Liver (tissue), 8 donors: ENCODE measurements at regions not wholly inside any gene's neighbourhood (a gene's known extent, or its start where the extent isn't known, plus 50 kb on each side); places are given as distances from the start of the nearest gene placed in this dataset.
A peak's percentile ranks its signal among the peaks of the same experiment; 100 is the strongest.
"Not testable (repeated sequence)": the region's sequence is repeated elsewhere in the genome, so short reads cannot be mapped to it uniquely, and the experiment has no call there.

ENCODE experiments used
- DNase-seq: peaks from one replicate; pipeline ENCODE4 v3.0.0-alpha.2; 2017; ENCODE audit warnings: low spot score
- H3K27ac ChIP-seq, 2 donors: one replicate each; pipeline ENCODE4 v1.7.0; 2013; ENCODE audit warnings: inconsistent platforms in 2 of 2, low read length in 2 of 2, control low read depth in 1 of 2, low read depth in 1 of 2, mild to moderate bottlenecking in 1 of 2
- H3K27me3 ChIP-seq, 4 donors: one replicate each; pipeline versions ENCODE4 v1.6.1 to v1.7.0; 2013; ENCODE audit warnings: low read length in 3 of 4, inconsistent platforms in 1 of 4, mild to moderate bottlenecking in 1 of 4, moderate library complexity in 1 of 4; ENCODE audit not compliant: control insufficient read depth in 4 of 4, insufficient read depth in 4 of 4
- H3K36me3 ChIP-seq, 4 donors: one replicate each; pipeline versions ENCODE4 v1.6.1 to v1.7.0; 2013; ENCODE audit warnings: low read length in 3 of 4, mild to moderate bottlenecking in 3 of 4, low read depth in 1 of 4, moderate library complexity in 1 of 4; ENCODE audit not compliant: control insufficient read depth in 4 of 4, insufficient read depth in 3 of 4
- H3K4me1 ChIP-seq, 4 donors: one replicate each; pipeline versions ENCODE4 v1.6.1 to v1.7.0; 2013; ENCODE audit warnings: low read length in 3 of 4, mild to moderate bottlenecking in 3 of 4, moderate library complexity in 1 of 4; ENCODE audit not compliant: control insufficient read depth in 4 of 4, insufficient read depth in 4 of 4
- H3K4me3 ChIP-seq, 3 donors: one replicate each; pipeline versions ENCODE4 v1.6.1 to v1.7.0; 2013; ENCODE audit warnings: low read length in 3 of 3, control low read depth in 1 of 3, low read depth in 1 of 3, mild to moderate bottlenecking in 1 of 3
- H3K9ac ChIP-seq, 2 donors: one replicate each; pipeline ENCODE4 v1.7.0; 2013; ENCODE audit warnings: low read length in 2 of 2, mild to moderate bottlenecking in 2 of 2, moderate library complexity in 2 of 2, control low read depth in 1 of 2, low read depth in 1 of 2
- H3K9me3 ChIP-seq, 4 donors: one replicate each; pipeline versions ENCODE4 v1.6.1 to v1.7.0; 2013; ENCODE audit warnings: low read length in 3 of 4; ENCODE audit not compliant: control insufficient read depth in 4 of 4
- EGR1 ChIP-seq, 2 donors: IDR thresholded peaks; 2 replicates each; pipeline ENCODE4 v1.6.1; 2016 to 2018; ENCODE audit warnings: antibody characterized with exemption in 2 of 2, low read depth in 2 of 2
- FOXA1 ChIP-seq: IDR thresholded peaks from 2 replicates; pipeline ENCODE4 v1.6.1; 2016; ENCODE audit warnings: antibody characterized with exemption
- FOXA2 ChIP-seq: IDR thresholded peaks from 2 replicates; pipeline ENCODE4 v1.6.1; 2016; ENCODE audit warnings: antibody characterized with exemption
- GABPA ChIP-seq, 2 donors: IDR thresholded peaks in 1 of 2; conservative IDR thresholded peaks in 1 of 2; 2 replicates each; pipeline ENCODE4 v1.6.1; 2016; ENCODE audit warnings: antibody characterized with exemption in 2 of 2, mild to moderate bottlenecking in 1 of 2, moderate library complexity in 1 of 2
- HNF4A ChIP-seq, 2 donors: conservative IDR thresholded peaks; 2 replicates each; pipeline ENCODE4 v1.6.1; 2016; ENCODE audit warnings: antibody characterized with exemption in 2 of 2, mild to moderate bottlenecking in 2 of 2
- HNF4G ChIP-seq: IDR thresholded peaks from 2 replicates; pipeline ENCODE4 v1.6.1; 2016; ENCODE audit warnings: antibody characterized with exemption
- JUND ChIP-seq, 2 donors: IDR thresholded peaks; 2 replicates each; pipeline ENCODE4 v1.6.1; 2016; ENCODE audit warnings: antibody characterized with exemption in 2 of 2
- NR2F2 ChIP-seq: IDR thresholded peaks from 2 replicates; pipeline ENCODE4 v1.6.1; 2016; ENCODE audit warnings: antibody characterized with exemption
- RAD21 ChIP-seq, 2 donors: IDR thresholded peaks; 2 replicates each; pipeline ENCODE4 v1.6.1; 2016; ENCODE audit warnings: antibody characterized with exemption in 2 of 2, mild to moderate bottlenecking in 2 of 2
- RXRA ChIP-seq, 2 donors: IDR thresholded peaks; 2 replicates each; pipeline ENCODE4 v1.6.1; 2017 to 2018; ENCODE audit warnings: antibody characterized with exemption in 2 of 2, mild to moderate bottlenecking in 1 of 2
- SP1 ChIP-seq: IDR thresholded peaks from 2 replicates; pipeline ENCODE4 v1.6.1; 2018; ENCODE audit warnings: antibody characterized with exemption, mild to moderate bottlenecking
- TAF1 ChIP-seq: conservative IDR thresholded peaks from 2 replicates; pipeline ENCODE4 v1.6.1; 2016; ENCODE audit warnings: antibody characterized with exemption, mild to moderate bottlenecking
- YY1 ChIP-seq: IDR thresholded peaks from 2 replicates; pipeline ENCODE4 v1.6.1; 2016; ENCODE audit warnings: antibody characterized with exemption, mild to moderate bottlenecking
- WGBS: extraction: QIAGEN DNeasy Blood & Tissue Kit; methylation state at CpG from one replicate; pipeline ENCODE4 v1.1.7; 2013; 5-methylcytosine and 5-hydroxymethylcytosine counted together
- TF ChIP-seq, protein P1 (sequence below): IDR thresholded peaks from 2 replicates; pipeline ENCODE4 v1.6.1; 2016; ENCODE audit warnings: antibody characterized with exemption
- TF ChIP-seq, protein P2 (sequence below): IDR thresholded peaks from 2 replicates; pipeline ENCODE4 v1.6.1; 2016; ENCODE audit warnings: antibody characterized with exemption
- TF ChIP-seq, protein P3 (sequence below): IDR thresholded peaks from 2 replicates; pipeline ENCODE4 v1.6.1; 2016; ENCODE audit warnings: antibody characterized with exemption
- TF ChIP-seq, protein P4 (sequence below): fragments of 150-350 bp; IDR thresholded peaks from 2 replicates; pipeline ENCODE4 v1.5.1; 2017; ENCODE audit warnings: improper control_type of control experiment, low read depth, low read length; ENCODE audit not compliant: missing input control
- donor health status: healthy.
- donor health status: healthy.
- donor health status: healthy.
- donor health status: healthy.
- donor health status: healthy.

DNA sequence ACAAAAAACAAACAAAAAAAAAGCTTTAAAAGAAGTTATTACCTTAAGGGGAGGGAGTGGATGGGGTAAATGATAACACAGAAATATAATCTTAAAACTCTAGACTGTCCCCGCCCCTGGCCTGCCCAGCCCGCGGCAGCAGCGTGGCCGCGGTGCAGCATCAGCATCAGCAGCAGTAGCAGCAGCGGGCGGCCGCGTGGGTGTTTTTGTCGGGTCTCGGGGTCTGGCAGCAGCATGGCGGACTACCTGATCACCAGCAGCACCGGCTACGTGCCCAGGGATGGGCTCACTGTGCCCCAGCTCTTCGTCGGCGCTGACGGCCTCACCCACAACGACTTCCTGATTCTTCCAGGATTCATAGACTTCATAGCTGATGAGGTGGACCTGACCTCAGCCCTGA is 80.0 kb upstream of the ANKRD28 start:
- Histone ChIP-seq H3K4me1 (peaks cover 0 to 10% (median 4%) of the 10 kb centered on the region in 4 donors), H3K9ac (no peak overlapping the region), H3K27me3 (no peaks in the 10 kb centered on the region), H3K27ac (no peak overlapping the region), H3K9me3 (no peaks in the 10 kb centered on the region), H3K4me3 (no peak overlapping the region), H3K36me3 (no peaks in the 10 kb centered on the region)
- 96% methylated on average over 20 of the region's 20 CpGs for WGBS
- TF ChIP-seq EGR1 (IDR thresholded peaks at IDR 0.05; ENCODE audit: low read depth in 2 of 2): no peak
- no peak for TF ChIP-seq RAD21 (IDR thresholded peaks at IDR 0.05)
- no peak for TF ChIP-seq NR2F2
- TF ChIP-seq FOXA2: no peak
- TF ChIP-seq, protein P1, sequence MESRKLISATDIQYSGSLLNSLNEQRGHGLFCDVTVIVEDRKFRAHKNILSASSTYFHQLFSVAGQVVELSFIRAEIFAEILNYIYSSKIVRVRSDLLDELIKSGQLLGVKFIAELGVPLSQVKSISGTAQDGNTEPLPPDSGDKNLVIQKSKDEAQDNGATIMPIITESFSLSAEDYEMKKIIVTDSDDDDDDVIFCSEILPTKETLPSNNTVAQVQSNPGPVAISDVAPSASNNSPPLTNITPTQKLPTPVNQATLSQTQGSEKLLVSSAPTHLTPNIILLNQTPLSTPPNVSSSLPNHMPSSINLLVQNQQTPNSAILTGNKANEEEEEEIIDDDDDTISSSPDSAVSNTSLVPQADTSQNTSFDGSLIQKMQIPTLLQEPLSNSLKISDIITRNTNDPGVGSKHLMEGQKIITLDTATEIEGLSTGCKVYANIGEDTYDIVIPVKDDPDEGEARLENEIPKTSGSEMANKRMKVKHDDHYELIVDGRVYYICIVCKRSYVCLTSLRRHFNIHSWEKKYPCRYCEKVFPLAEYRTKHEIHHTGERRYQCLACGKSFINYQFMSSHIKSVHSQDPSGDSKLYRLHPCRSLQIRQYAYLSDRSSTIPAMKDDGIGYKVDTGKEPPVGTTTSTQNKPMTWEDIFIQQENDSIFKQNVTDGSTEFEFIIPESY: no peak
- no peak for TF ChIP-seq HNF4G
- no peak for TF ChIP-seq TAF1
- TF ChIP-seq YY1: no peak
- TF ChIP-seq HNF4A (conservative IDR thresholded peaks at IDR 0.05): no peak
- no peak for TF ChIP-seq FOXA1
- no peak for TF ChIP-seq JUND (IDR thresholded peaks at IDR 0.05)
- TF ChIP-seq SP1: no peak
- TF ChIP-seq, protein P2, sequence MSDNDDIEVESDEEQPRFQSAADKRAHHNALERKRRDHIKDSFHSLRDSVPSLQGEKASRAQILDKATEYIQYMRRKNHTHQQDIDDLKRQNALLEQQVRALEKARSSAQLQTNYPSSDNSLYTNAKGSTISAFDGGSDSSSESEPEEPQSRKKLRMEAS: no peak
- TF ChIP-seq RXRA (IDR thresholded peaks at IDR 0.05): no peak
- TF ChIP-seq, protein P3, sequence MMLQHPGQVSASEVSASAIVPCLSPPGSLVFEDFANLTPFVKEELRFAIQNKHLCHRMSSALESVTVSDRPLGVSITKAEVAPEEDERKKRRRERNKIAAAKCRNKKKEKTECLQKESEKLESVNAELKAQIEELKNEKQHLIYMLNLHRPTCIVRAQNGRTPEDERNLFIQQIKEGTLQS: no peak
- no peak for TF ChIP-seq GABPA (IDR thresholded peaks at IDR 0.05 in 1 of 2, conservative IDR thresholded peaks at IDR 0.05 in 1 of 2)
- TF ChIP-seq, protein P4, sequence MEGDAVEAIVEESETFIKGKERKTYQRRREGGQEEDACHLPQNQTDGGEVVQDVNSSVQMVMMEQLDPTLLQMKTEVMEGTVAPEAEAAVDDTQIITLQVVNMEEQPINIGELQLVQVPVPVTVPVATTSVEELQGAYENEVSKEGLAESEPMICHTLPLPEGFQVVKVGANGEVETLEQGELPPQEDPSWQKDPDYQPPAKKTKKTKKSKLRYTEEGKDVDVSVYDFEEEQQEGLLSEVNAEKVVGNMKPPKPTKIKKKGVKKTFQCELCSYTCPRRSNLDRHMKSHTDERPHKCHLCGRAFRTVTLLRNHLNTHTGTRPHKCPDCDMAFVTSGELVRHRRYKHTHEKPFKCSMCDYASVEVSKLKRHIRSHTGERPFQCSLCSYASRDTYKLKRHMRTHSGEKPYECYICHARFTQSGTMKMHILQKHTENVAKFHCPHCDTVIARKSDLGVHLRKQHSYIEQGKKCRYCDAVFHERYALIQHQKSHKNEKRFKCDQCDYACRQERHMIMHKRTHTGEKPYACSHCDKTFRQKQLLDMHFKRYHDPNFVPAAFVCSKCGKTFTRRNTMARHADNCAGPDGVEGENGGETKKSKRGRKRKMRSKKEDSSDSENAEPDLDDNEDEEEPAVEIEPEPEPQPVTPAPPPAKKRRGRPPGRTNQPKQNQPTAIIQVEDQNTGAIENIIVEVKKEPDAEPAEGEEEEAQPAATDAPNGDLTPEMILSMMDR: no peak
- DNase-seq: no peak

DNA sequence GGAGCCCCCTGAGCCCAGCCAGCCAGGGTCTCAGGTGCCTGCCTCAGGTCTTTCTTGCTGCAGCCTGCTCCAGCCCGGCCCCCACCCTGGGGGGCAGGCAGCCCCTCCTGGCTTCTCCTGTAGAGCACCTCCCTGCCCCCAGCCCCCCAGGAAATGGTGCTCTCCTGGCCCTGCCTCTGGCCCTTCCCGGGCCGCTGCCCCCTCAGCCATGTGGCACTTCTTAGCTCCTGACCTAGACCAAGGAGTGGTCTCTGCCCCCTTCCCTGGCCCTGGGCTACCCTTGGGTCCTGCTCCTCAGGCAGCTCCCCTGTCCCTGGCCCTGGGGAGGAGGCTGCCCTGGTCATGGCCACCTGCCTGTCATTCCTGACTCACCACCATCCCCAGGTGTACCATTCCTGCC is 82.0 kb upstream of the ANKRD28 start:
- H3K4me3 ChIP-seq, DNase-seq, H3K9ac ChIP-seq, H3K36me3 ChIP-seq, H3K27me3 ChIP-seq, H3K27ac ChIP-seq, H3K9me3 ChIP-seq: not testable (repeated sequence)
- WGBS: 84% methylated on average over 3 of the region's 3 CpGs
- peaks cover 0 to 21% (median 13%) of the 10 kb centered on the region in 4 donors for H3K4me1 ChIP-seq

DNA sequence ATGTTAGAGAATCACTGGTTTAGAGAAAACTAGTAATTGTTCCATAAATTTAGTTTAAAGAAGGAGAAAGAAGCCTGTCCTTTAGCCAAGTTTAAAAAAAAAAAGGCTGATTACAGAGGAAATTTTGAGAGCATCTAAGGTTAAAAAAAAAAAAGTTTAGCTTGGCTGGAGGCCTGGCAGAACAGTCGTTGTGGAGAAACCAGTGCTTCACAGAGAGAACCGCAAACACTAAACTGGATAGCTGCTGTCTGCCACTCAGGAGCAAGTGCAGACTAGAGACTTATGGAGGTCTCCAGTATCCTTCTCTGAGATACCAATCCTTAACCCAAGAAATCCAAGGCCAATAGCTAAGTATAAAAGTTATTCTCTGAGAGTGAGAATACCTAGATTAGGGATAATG is 84.8 kb upstream of the ANKRD28 start:
- no peak for TF ChIP-seq SP1
- TF ChIP-seq NR2F2: no peak
- TF ChIP-seq RXRA (IDR thresholded peaks at IDR 0.05): peak in 1 of 2 donors; percentile 7
- 21% methylated on average over 2 of the region's 2 CpGs for WGBS

More for the DNA sequence above, 84.8 kb upstream of the ANKRD28 start:
- Histone ChIP-seq H3K27me3 (no peaks in the 10 kb centered on the region), H3K9me3 (no peaks in the 10 kb centered on the region), H3K36me3 (no peaks in the 10 kb centered on the region), H3K27ac (no peak overlapping the region), H3K4me1 (peaks cover 0 to 21% (median 13%) of the 10 kb centered on the region in 4 donors), H3K9ac (no peak overlapping the region), H3K4me3 (no peak overlapping the region)
- DNase-seq: no peak
